GM21786 (cell line): ENCODE measurements at regions not wholly inside any gene's neighbourhood (a gene's known extent, or its start where the extent isn't known, plus 50 kb on each side); places are given as distances from the start of the nearest gene placed in this dataset.

Experiments
- ATAC-seq: cut with Tn5 transposase; IDR thresholded peaks from one replicate; pipeline ENCODE4 v1.9.1; 2021; ENCODE audit not compliant: unreplicated experiment

DNA sequence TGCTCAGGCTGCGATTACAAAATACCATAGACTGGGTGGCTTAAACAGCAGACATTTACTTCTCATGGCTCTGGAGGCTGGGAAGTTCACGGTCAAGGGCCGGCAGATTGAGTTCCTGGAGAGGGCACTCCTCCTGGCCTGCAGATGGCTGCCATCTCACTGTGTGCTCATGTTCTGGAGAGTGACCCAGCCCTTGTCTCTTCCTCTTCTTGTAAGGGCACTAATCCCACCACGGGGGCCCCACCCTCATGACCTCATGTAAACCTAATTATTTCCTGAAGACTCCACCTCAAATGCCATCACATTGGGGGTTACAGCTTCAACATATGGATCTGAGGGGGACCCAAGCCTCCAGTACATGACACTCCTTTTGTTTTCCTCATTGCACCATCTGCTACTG lies 56.0 kb upstream of the CLDN10 start:
- no peak for ATAC-seq

DNA sequence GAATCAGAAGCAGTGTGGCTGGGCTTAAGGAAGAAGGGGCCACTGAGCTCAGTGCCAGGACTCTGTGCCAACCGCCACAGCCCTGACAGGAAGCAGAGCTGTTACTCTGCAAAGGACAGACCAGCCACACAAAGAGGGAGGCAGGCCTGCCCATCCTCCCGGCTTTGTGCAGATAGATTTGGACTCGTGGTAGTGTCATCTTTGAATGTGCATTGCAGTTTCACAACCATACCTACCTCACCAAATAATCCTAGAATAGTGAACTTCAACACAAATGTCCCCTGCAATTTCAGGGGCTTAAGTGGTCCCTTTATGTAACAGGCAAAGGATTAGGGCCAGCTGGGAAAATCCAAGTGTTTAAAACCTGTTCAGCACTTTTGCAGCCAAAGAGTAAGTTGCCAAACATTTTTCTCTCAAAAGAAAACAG lies 55.1 kb upstream of the CLDN10 start:
- ATAC-seq = no peak

DNA sequence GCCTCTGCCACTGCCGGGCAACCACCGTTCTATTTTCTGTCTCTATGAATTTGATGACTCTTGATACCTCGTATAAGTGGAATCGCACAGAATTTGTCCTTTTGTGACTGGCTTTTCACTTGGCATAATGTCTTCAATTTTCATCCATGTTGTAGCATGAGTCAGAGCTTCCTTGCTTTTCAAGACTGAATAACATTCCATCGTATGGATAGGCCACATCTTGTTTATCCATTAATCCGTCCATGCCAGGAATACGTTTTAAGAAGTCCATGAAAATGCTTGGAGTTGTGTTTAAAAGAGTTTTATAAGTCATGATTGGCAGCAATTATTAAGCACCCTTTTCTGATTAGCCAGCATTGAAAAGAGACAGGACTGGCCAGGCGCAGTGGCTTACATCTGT lies 53.6 kb upstream of the CLDN10 start:
- ATAC-seq = no peak

DNA sequence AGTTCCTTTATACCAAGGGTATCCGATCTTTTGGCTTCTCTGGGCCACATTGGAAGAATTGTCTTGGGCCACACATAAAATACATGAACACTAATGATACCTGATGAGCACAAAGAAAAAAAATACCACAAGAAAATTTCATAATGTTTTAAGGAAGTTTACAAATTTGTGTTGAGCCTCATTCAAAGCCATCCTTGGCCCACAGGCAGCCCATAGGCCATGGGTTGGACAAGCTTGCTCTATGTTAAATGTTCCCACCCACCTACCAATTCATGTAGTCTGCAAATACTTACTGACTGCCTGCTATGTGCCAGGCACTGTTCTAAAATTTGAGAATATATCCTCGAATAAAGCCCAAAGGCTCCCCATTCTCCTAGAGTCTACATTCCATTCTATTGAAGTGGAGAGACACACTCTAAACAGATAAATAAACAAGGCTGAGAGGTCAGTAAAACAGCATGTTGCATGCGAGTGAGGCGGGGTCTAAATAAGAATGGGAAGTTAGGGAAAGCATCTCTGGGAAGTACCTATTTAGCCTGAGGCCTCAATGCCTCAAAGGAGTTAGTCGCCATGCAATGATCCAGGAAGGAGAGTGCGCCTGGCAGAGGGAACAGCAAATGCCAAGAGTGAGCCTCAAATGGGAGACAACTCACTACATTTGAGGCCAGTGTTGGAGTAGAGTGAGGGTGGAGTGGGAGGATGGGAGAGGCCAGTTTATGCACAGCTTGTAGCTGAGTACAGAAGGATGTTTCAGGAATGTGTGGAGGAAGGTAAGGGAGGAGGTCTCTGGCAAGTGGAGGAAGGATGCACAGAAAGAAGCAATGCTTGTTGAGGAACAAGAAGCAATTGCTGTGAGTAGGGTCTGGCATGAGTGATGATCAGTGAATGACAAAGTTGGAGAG lies 52.5 kb upstream of the CLDN10 start:
- ATAC-seq = no peak

DNA sequence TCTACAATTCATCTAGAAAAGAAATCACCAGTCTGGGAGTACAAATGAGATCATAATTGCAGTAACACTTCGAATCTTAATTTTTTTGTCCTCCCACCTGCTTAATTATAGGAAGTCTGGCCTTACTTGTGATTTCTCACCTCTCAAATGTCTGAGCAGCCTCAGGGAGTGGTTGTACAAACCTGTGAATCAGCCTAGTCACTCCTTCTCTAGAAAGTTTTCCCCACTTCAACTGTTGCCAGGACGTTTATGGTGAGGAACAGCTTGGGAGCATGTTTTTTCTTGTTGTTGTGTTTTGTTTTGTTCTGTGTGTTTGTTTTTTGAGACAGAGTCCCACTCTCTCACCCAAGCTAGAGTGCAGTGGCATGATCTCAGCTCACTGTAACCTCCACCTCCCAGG lies 50.3 kb upstream of the CLDN10 start:
- ATAC-seq = no peak
